ENCODE measurements at regions not wholly inside any gene's neighbourhood (a gene's known extent, or its start where the extent isn't known, plus 50 kb on each side); places are given as distances from the start of the nearest gene placed in this dataset.

DNA sequence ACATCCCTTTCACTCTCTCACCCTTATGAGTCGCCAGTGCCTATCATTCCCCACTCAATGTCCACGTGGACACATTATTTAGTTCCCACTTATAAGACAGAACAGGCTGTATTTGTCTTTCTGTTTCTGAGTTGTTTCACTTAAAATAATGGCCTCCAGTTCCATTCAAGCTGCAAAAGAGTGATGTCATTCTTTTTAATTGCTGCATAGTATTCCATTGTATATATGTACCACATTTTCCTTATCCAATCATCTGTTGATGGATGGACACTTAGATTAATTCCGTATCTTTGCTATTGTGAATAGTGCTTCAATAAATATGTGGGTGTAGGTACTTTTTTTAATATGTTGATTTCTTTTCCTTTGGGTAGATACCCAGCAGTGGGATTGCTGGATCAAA is 79.1 kb downstream of the ZNF365 start:
- Histone ChIP-seq H3K4me1 (ENCODE audit: control insufficient read depth, insufficient read depth, low read length, poor library complexity, severe bottlenecking) (no peaks in the 10 kb centered on the region), H3K4me3 (ENCODE audit: insufficient read depth, low read depth, low read length, poor library complexity, severe bottlenecking) (no peak overlapping the region), H3K27ac (ENCODE audit: insufficient read depth, low read length, poor library complexity, severe bottlenecking) (no peak overlapping the region), H3K36me3 (ENCODE audit: control insufficient read depth, insufficient read depth, low read length) (no peaks in the 10 kb centered on the region), H3K9me3 (ENCODE audit: control insufficient read depth, low read length) (no peaks in the 10 kb centered on the region), H3K27me3 (replicated peaks; ENCODE audit: control insufficient read depth, insufficient read depth, low read length, poor library complexity, severe bottlenecking) (no peaks in the 10 kb centered on the region)
- no peak for DNase-seq

- Histone ChIP-seq H3K27me3 (replicated peaks; ENCODE audit: control insufficient read depth, insufficient read depth, low read length, poor library complexity, severe bottlenecking) (no peaks in the 10 kb centered on the region), H3K27ac (ENCODE audit: insufficient read depth, low read length, poor library complexity, severe bottlenecking) (no peak overlapping the region), H3K9me3 (ENCODE audit: control insufficient read depth, low read length) (no peaks in the 10 kb centered on the region), H3K36me3 (ENCODE audit: control insufficient read depth, insufficient read depth, low read length) (no peaks in the 10 kb centered on the region), H3K4me1 (ENCODE audit: control insufficient read depth, insufficient read depth, low read length, poor library complexity, severe bottlenecking) (no peaks in the 10 kb centered on the region), H3K4me3 (ENCODE audit: insufficient read depth, low read depth, low read length, poor library complexity, severe bottlenecking) (no peak overlapping the region)
- no peak for DNase-seq
Observed at GRCh38 chr10:62454687-62455397, 80.7 kb downstream of the ZNF365 start.

- H3K27ac ChIP-seq (ENCODE audit: insufficient read depth, low read length, poor library complexity, severe bottlenecking) = no peak overlapping the region
- no peak for DNase-seq
- H3K4me3 ChIP-seq (ENCODE audit: insufficient read depth, low read depth, low read length, poor library complexity, severe bottlenecking) = no peak overlapping the region
- H3K27me3 ChIP-seq (replicated peaks; ENCODE audit: control insufficient read depth, insufficient read depth, low read length, poor library complexity, severe bottlenecking) = no peaks in the 10 kb centered on the region
- no peaks in the 10 kb centered on the region for H3K9me3 ChIP-seq (ENCODE audit: control insufficient read depth, low read length)
- H3K36me3 ChIP-seq (ENCODE audit: control insufficient read depth, insufficient read depth, low read length) = no peaks in the 10 kb centered on the region
- H3K4me1 ChIP-seq (ENCODE audit: control insufficient read depth, insufficient read depth, low read length, poor library complexity, severe bottlenecking) = no peaks in the 10 kb centered on the region
Observed at GRCh38 chr10:62456611-62457101, 82.5 kb downstream of the ZNF365 start.

- Histone ChIP-seq H3K27ac (ENCODE audit: insufficient read depth, low read length, poor library complexity, severe bottlenecking) (no peak overlapping the region), H3K4me3 (ENCODE audit: insufficient read depth, low read depth, low read length, poor library complexity, severe bottlenecking) (no peak overlapping the region), H3K27me3 (replicated peaks; ENCODE audit: control insufficient read depth, insufficient read depth, low read length, poor library complexity, severe bottlenecking) (no peaks in the 10 kb centered on the region), H3K4me1 (ENCODE audit: control insufficient read depth, insufficient read depth, low read length, poor library complexity, severe bottlenecking) (no peaks in the 10 kb centered on the region), H3K9me3 (ENCODE audit: control insufficient read depth, low read length) (no peaks in the 10 kb centered on the region), H3K36me3 (ENCODE audit: control insufficient read depth, insufficient read depth, low read length) (no peaks in the 10 kb centered on the region)
- no peak for DNase-seq
Observed at GRCh38 chr10:62457196-62457595, 83.0 kb downstream of the ZNF365 start.

- Histone ChIP-seq H3K4me3 (ENCODE audit: insufficient read depth, low read depth, low read length, poor library complexity, severe bottlenecking) (no peak overlapping the region), H3K36me3 (ENCODE audit: control insufficient read depth, insufficient read depth, low read length) (no peaks in the 10 kb centered on the region), H3K27ac (ENCODE audit: insufficient read depth, low read length, poor library complexity, severe bottlenecking) (no peak overlapping the region), H3K27me3 (replicated peaks; ENCODE audit: control insufficient read depth, insufficient read depth, low read length, poor library complexity, severe bottlenecking) (no peaks in the 10 kb centered on the region), H3K4me1 (ENCODE audit: control insufficient read depth, insufficient read depth, low read length, poor library complexity, severe bottlenecking) (no peaks in the 10 kb centered on the region), H3K9me3 (ENCODE audit: control insufficient read depth, low read length) (no peaks in the 10 kb centered on the region)
- no peak for DNase-seq
Observed at GRCh38 chr10:62457598-62457997, 83.4 kb downstream of the ZNF365 start.

DNA sequence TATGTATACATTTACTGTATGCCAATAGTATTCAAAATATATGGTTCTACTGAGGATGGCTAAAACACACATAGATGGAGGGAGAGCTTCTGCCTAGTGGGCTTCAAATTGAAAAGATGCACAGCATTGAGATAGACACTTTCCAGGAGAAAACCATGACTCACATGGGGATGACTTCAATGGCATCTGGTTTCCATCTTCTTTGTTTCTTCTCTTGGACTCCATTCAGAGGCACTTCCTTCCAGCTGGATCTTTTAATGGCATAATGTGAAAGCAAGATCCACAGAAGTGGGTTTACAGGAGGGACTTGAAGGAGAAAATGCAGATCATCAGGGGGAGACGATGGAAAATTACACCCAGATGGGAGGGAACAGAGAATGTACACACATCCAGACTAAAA is 84.9 kb downstream of the ZNF365 start:
- DNase-seq = no peak
- no peak overlapping the region for H3K27ac ChIP-seq (ENCODE audit: insufficient read depth, low read length, poor library complexity, severe bottlenecking)
- H3K27me3 ChIP-seq (replicated peaks; ENCODE audit: control insufficient read depth, insufficient read depth, low read length, poor library complexity, severe bottlenecking) = no peaks in the 10 kb centered on the region
- H3K9me3 ChIP-seq (ENCODE audit: control insufficient read depth, low read length) = no peaks in the 10 kb centered on the region
- no peaks in the 10 kb centered on the region for H3K36me3 ChIP-seq (ENCODE audit: control insufficient read depth, insufficient read depth, low read length)
- H3K4me1 ChIP-seq (ENCODE audit: control insufficient read depth, insufficient read depth, low read length, poor library complexity, severe bottlenecking) = no peaks in the 10 kb centered on the region
- no peak overlapping the region for H3K4me3 ChIP-seq (ENCODE audit: insufficient read depth, low read depth, low read length, poor library complexity, severe bottlenecking)

DNA sequence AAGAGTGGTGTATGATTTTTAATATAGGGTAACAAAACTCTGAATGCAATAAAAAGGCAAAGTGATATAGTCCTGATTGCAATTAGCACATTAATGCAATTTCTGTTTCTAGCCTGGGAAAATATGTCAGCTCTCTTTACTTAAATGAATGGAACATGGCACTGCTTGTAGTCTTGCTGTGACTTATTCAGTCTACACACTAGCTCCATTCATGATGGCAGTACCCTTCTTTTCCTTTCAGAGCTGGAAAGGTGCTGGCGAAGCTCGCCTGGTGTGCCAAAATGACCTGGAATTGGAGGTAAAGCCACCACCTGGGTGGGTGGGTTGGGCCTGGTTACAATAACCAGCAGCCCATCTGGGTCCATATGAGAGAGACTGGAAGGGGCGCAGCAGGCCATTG is 85.3 kb downstream of the ZNF365 start:
- H3K27ac ChIP-seq (ENCODE audit: insufficient read depth, low read length, poor library complexity, severe bottlenecking) = no peak overlapping the region
- H3K27me3 ChIP-seq (replicated peaks; ENCODE audit: control insufficient read depth, insufficient read depth, low read length, poor library complexity, severe bottlenecking) = no peaks in the 10 kb centered on the region
- no peaks in the 10 kb centered on the region for H3K4me1 ChIP-seq (ENCODE audit: control insufficient read depth, insufficient read depth, low read length, poor library complexity, severe bottlenecking)
- H3K36me3 ChIP-seq (ENCODE audit: control insufficient read depth, insufficient read depth, low read length) = no peaks in the 10 kb centered on the region
- no peak overlapping the region for H3K4me3 ChIP-seq (ENCODE audit: insufficient read depth, low read depth, low read length, poor library complexity, severe bottlenecking)
- DNase-seq = no peak
- H3K9me3 ChIP-seq (ENCODE audit: control insufficient read depth, low read length) = no peaks in the 10 kb centered on the region

DNA sequence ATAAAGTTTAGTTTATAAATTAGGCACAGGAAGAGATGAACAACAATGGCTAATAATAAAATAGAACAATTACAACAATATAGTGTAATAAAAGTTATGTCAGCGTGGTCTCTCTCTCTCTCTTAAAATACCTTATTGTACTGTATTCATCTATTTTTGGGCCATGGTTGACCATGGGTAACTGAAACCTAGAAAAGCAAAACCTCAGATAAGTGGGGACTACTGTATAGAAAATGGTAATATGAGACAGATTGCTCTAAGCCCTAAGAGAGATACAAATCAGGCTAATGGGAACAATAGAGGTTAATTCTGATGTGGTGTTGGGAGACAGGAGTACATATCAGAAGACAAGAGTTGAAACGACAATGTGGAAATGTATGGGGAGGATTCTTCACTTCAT is 86.2 kb downstream of the ZNF365 start:
- H3K27ac ChIP-seq (ENCODE audit: insufficient read depth, low read length, poor library complexity, severe bottlenecking) = no peak overlapping the region
- no peaks in the 10 kb centered on the region for H3K27me3 ChIP-seq (replicated peaks; ENCODE audit: control insufficient read depth, insufficient read depth, low read length, poor library complexity, severe bottlenecking)
- no peak for DNase-seq
- no peaks in the 10 kb centered on the region for H3K4me1 ChIP-seq (ENCODE audit: control insufficient read depth, insufficient read depth, low read length, poor library complexity, severe bottlenecking)
- H3K9me3 ChIP-seq (ENCODE audit: control insufficient read depth, low read length) = no peaks in the 10 kb centered on the region
- H3K4me3 ChIP-seq (ENCODE audit: insufficient read depth, low read depth, low read length, poor library complexity, severe bottlenecking) = no peak overlapping the region
- H3K36me3 ChIP-seq (ENCODE audit: control insufficient read depth, insufficient read depth, low read length) = no peaks in the 10 kb centered on the region

DNA sequence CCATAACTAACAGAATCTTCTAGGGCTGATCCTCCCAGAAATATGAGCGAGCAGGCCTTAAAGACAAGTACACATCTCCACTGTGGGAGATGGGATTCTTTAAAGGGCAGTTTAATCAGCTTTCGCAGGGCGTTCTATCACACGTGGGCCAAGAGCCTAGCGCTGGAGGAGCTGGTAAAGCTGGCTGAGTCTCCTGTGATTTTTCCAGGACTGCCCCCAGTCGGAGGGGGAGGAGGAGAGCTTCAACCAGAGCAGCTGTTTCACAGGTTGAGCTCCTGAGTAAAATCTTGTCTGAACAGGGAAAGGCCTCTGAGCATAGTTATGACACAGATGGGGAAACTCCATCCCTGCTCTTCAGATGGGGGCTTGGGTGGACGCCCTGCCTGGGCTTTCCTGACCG is 87.0 kb downstream of the ZNF365 start:
- Histone ChIP-seq H3K9me3 (ENCODE audit: control insufficient read depth, low read length) (no peaks in the 10 kb centered on the region), H3K36me3 (ENCODE audit: control insufficient read depth, insufficient read depth, low read length) (no peaks in the 10 kb centered on the region), H3K4me1 (ENCODE audit: control insufficient read depth, insufficient read depth, low read length, poor library complexity, severe bottlenecking) (no peaks in the 10 kb centered on the region), H3K27ac (ENCODE audit: insufficient read depth, low read length, poor library complexity, severe bottlenecking) (no peak overlapping the region), H3K4me3 (ENCODE audit: insufficient read depth, low read depth, low read length, poor library complexity, severe bottlenecking) (no peak overlapping the region), H3K27me3 (replicated peaks; ENCODE audit: control insufficient read depth, insufficient read depth, low read length, poor library complexity, severe bottlenecking) (no peaks in the 10 kb centered on the region)
- no peak for DNase-seq

DNA sequence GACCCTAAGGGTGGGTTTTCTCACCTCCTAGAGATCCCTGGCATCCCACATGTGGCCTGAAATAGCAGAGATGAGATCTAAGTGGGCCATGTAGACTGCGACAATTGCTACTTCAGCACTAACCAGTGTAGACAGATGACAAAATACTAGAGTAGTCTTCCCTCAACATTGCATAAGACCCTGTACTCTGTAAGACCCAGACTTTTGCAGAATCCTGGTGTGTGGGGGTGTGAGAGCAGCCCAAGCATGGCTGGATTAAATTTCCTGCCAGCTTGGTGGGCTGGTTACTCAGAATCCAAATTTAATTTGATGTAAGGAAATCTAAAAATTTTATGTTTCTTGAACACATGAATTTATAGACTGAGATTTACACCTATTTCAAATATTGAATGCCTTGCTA is 88.3 kb downstream of the ZNF365 start:
- no peak overlapping the region for H3K27ac ChIP-seq (ENCODE audit: insufficient read depth, low read length, poor library complexity, severe bottlenecking)
- no peaks in the 10 kb centered on the region for H3K27me3 ChIP-seq (replicated peaks; ENCODE audit: control insufficient read depth, insufficient read depth, low read length, poor library complexity, severe bottlenecking)
- no peaks in the 10 kb centered on the region for H3K36me3 ChIP-seq (ENCODE audit: control insufficient read depth, insufficient read depth, low read length)
- H3K4me1 ChIP-seq (ENCODE audit: control insufficient read depth, insufficient read depth, low read length, poor library complexity, severe bottlenecking) = no peaks in the 10 kb centered on the region
- DNase-seq = no peak
- no peak overlapping the region for H3K4me3 ChIP-seq (ENCODE audit: insufficient read depth, low read depth, low read length, poor library complexity, severe bottlenecking)
- no peaks in the 10 kb centered on the region for H3K9me3 ChIP-seq (ENCODE audit: control insufficient read depth, low read length)
